PFSK-1 (cell line): ENCODE measurements at regions not wholly inside any gene's neighbourhood (a gene's known extent, or its start where the extent isn't known, plus 50 kb on each side); places are given as distances from the start of the nearest gene placed in this dataset.

Experiments used
- FOXP2 ChIP-seq: optimal IDR thresholded peaks from 2 replicates; pipeline ENCODE3; 2011; ENCODE audit warnings: borderline replicate concordance, control low read depth, inconsistent platforms; ENCODE audit not compliant: insufficient read depth; ENCODE audit errors: extremely low read length, extremely low read depth
- POLR2AphosphoS5 ChIP-seq: IDR thresholded peaks from 2 replicates; pipeline ENCODE4 v1.6.1; 2012; ENCODE audit warnings: low read depth, mild to moderate bottlenecking, control low read depth, low read length, moderate library complexity
- SIN3A ChIP-seq: IDR thresholded peaks from 2 replicates; pipeline ENCODE4 v1.6.1; 2012; ENCODE audit warnings: mild to moderate bottlenecking, low read length, moderate library complexity, borderline replicate concordance; ENCODE audit not compliant: insufficient read depth
- TAF1 ChIP-seq: IDR thresholded peaks from 2 replicates; pipeline ENCODE4 v1.6.1; 2012; ENCODE audit warnings: low read length, control low read depth, borderline replicate concordance; ENCODE audit not compliant: insufficient read depth
- TF ChIP-seq, protein P1 (sequence below), 2 experiments: IDR thresholded peaks; 2 replicates each; pipeline versions ENCODE4 v1.6.1 to v1.8.0; 2011 to 2012; ENCODE audit warnings: low read depth in 2 of 2, low read length in 2 of 2, control low read depth in 1 of 2, inconsistent platforms in 1 of 2, mild to moderate bottlenecking in 1 of 2, moderate library complexity in 1 of 2; ENCODE audit not compliant: insufficient read depth in 1 of 2

DNA sequence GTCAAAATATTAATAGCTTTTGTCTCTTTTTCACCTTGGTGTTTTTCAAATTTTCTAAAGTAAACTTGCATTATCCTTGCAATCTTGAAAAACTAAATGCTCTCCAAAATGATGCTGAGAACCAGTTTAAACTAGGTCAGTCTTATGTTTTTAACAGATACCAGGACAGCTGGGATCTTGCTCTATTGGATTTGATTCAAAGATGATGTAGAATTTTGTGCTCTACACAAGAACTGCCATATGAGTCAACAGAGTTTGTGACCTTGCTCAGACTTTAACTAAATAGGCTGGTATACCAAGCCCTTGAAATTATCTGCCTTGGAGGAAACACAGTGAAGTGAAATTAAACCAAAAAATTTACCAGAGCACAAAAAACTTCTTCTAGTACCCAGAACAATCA lies 991.1 kb downstream of the STPG2 start:
- no peak for TF ChIP-seq TAF1
- no peak for TF ChIP-seq FOXP2
- TF ChIP-seq SIN3A, result no peak

DNA sequence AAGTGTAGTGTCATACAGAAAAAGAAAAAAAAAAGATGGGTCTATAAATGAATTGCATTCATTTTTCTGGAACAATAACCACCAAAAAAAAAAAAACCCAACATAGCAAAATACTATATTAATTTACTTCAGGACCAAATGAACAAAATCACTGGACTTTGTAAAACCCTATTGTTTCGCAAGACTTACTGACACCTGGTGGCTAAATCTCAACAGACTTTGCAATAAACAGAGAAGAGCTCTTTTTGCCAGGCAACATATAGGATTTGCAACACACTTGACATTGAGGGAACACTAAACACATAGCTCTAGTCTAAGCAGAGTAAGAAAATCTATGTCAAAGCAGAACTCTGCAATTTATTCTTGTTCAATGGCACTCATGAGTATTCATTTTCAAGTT lies 990.2 kb downstream of the STPG2 start:
- TF ChIP-seq SIN3A (no peak), FOXP2 (no peak), TAF1 (no peak), POLR2AphosphoS5 (no peak)
- TF ChIP-seq, protein P1, sequence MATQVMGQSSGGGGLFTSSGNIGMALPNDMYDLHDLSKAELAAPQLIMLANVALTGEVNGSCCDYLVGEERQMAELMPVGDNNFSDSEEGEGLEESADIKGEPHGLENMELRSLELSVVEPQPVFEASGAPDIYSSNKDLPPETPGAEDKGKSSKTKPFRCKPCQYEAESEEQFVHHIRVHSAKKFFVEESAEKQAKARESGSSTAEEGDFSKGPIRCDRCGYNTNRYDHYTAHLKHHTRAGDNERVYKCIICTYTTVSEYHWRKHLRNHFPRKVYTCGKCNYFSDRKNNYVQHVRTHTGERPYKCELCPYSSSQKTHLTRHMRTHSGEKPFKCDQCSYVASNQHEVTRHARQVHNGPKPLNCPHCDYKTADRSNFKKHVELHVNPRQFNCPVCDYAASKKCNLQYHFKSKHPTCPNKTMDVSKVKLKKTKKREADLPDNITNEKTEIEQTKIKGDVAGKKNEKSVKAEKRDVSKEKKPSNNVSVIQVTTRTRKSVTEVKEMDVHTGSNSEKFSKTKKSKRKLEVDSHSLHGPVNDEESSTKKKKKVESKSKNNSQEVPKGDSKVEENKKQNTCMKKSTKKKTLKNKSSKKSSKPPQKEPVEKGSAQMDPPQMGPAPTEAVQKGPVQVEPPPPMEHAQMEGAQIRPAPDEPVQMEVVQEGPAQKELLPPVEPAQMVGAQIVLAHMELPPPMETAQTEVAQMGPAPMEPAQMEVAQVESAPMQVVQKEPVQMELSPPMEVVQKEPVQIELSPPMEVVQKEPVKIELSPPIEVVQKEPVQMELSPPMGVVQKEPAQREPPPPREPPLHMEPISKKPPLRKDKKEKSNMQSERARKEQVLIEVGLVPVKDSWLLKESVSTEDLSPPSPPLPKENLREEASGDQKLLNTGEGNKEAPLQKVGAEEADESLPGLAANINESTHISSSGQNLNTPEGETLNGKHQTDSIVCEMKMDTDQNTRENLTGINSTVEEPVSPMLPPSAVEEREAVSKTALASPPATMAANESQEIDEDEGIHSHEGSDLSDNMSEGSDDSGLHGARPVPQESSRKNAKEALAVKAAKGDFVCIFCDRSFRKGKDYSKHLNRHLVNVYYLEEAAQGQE (IDR thresholded peaks at IDR 0.05; ENCODE audit: insufficient read depth in 1 of 2, low read depth in 2 of 2, low read length in 2 of 2), result no peak

DNA sequence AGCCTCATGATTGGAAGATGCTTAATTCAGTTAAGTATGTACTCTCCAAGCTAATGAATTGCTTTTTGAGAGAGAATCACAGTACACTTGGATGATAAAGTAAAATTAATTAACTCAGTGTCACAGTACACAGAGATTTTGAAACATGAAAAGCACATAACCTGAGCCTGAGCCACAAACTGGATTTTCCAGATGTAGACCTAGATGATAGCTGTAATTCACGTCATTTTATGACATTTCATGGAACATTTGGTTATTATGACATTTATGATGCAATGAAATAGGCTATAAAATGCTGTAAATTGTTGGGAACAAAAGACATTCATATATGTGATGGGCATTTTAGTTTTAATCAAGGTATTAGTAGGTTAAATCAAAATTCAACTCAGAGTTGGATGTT lies 983.7 kb downstream of the STPG2 start:
- TF ChIP-seq TAF1 (no peak), POLR2AphosphoS5 (no peak), SIN3A (no peak), FOXP2 (no peak)
- TF ChIP-seq, protein P1 (IDR thresholded peaks at IDR 0.05; ENCODE audit: insufficient read depth in 1 of 2, low read depth in 2 of 2, low read length in 2 of 2), result no peak

DNA sequence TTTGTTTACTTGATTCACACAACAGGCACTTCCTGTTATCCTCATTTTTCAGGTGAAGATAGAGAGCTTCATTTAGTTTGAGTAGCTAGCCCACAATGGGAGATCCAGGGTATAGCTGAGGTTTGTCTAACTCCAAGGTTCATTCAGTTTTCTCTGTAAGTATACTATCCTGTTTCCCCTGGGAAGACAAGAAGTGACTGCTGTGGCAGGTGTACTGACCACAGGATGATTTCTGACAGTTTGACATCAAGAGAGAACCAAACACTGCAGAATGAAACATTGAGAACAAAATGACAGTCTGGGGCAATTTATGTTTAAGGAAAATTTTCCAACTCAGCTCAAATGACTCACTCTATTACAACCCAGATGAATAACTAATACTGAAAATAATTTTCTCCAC lies 958.0 kb downstream of the STPG2 start:
- TF ChIP-seq, protein P1 (IDR thresholded peaks at IDR 0.05; ENCODE audit: insufficient read depth in 1 of 2, low read depth in 2 of 2, low read length in 2 of 2), result no peak
- TF ChIP-seq POLR2AphosphoS5 (no peak), SIN3A (no peak), TAF1 (no peak), FOXP2 (no peak)

DNA sequence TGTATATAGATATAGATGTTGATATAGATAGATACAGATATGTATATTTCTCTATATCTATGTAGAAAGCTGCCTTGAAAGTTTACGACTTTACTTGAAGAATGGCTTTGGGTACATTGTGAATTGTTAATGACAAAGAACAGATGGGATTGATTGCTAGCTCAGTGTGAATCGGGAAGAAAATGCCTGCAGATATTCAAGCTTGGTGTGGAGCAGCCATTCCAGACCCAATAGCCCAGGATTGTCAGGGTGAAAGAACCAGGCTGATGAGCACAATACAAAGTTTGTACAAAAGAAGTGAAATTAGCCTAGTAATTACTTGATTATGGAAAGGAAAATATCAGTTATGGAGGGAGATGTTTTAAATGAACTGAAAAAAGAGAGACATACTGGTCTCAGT lies 946.2 kb downstream of the STPG2 start:
- TF ChIP-seq POLR2AphosphoS5 (no peak), TAF1 (no peak), FOXP2 (no peak), SIN3A (no peak)
- TF ChIP-seq, protein P1 (IDR thresholded peaks at IDR 0.05; ENCODE audit: insufficient read depth in 1 of 2, low read depth in 2 of 2, low read length in 2 of 2), result no peak

DNA sequence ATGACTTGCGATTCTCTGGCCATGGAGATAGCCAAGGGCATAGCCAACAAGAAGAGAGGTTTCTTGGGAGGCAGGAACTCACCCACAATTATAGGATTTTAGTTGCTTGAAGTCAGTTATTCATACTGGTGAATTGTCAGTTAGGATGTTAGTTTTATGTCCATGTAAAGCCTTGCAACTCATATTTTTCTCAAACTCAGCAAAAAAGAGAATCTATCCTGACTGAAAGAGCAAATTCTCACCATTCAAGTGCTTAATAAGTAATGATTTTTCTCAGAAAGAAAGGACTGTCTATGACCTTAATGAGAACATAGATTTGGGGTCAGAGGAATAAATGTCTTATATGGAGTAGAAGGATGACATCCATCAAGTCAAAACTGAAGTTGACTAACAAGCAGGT lies 934.5 kb downstream of the STPG2 start:
- TF ChIP-seq TAF1, result no peak
- TF ChIP-seq, protein P1 (IDR thresholded peaks at IDR 0.05; ENCODE audit: insufficient read depth in 1 of 2, low read depth in 2 of 2, low read length in 2 of 2), result no peak
- TF ChIP-seq FOXP2, result no peak
- TF ChIP-seq POLR2AphosphoS5, result no peak
- no peak for TF ChIP-seq SIN3A
